HepG2 (cell line): ENCODE measurements at regions not wholly inside any gene's neighbourhood (a gene's known extent, or its start where the extent isn't known, plus 50 kb on each side); places are given as distances from the start of the nearest gene placed in this dataset.

Experiments
- ATAC-seq: fragments of 200-7000 bp; cut with Tn5 transposase; 3 replicates; pipeline ENCODE4 v1.9.1; 2020; ENCODE audit warnings: mild to moderate bottlenecking, moderate library complexity
- BruUV-seq: library from RNA; stranded (reverse); fragments of 400-500 nt; replicated peaks from 2 replicates; lab custom pipeline; 2021; lab: Mats Ljungman, UMichigan
- CTCF ChIA-PET: fragments of 300-600 bp; formaldehyde crosslinking; extraction: SDS; loops from one replicate; lab custom pipeline; 2021; ENCODE audit warnings: low total read pairs, inconsistent platforms, low intra/inter-chr PET ratio; lab: Yijun Ruan, JAX
- POLR2A ChIA-PET: fragments of 350-600 bp; sonication (Branson Sonifier 250); formaldehyde crosslinking; loops from one replicate; lab custom pipeline; 2020; ENCODE audit warnings: antibody characterized with exemption, inconsistent platforms; lab: Yijun Ruan, JAX
- DNase-seq: peaks from one replicate; pipeline ENCODE4 v3.0.0-alpha.2; 2015; ENCODE audit warnings: low spot score
- FAIRE-seq: peaks from 3 replicates; lab custom pipeline; 2011; peaks lifted over from hg19 to GRCh38; lab: Jason Lieb, UNC
- H2AFZ ChIP-seq: one replicate; pipeline ENCODE4 v1.6.1; 2011; ENCODE audit warnings: low read length, inconsistent platforms
- H3K27ac ChIP-seq: fragments of 300-600 bp; 3 replicates; pipeline ENCODE4 v1.8.0; 2011; ENCODE audit warnings: mixed run types, mild to moderate bottlenecking, mixed read lengths, low read length, inconsistent platforms; ENCODE audit not compliant: insufficient read depth; ENCODE audit errors: extremely low read length
- H3K27me3 ChIP-seq, 2 experiments: fragments of 200-600 bp in 1 of 2; 2 replicates in 1 of 2; 3 replicates in 1 of 2; pipeline versions ENCODE4 v1.6.0 to v1.8.0; 2011; ENCODE audit warnings: low read length in 2 of 2, mild to moderate bottlenecking in 2 of 2, moderate library complexity in 2 of 2, inconsistent platforms in 1 of 2; ENCODE audit not compliant: insufficient read depth in 2 of 2, control insufficient read depth in 1 of 2
- H3K36me3 ChIP-seq, 2 experiments: fragments of 200-600 bp in 1 of 2; replicated peaks in 1 of 2; 2 replicates in 1 of 2; 3 replicates in 1 of 2; pipeline versions ENCODE4 v1.5.1 to v1.8.0; 2011; ENCODE audit warnings: low read length in 2 of 2, inconsistent platforms in 1 of 2; ENCODE audit not compliant: insufficient read depth in 2 of 2, control insufficient read depth in 1 of 2
- H3K4me1 ChIP-seq: 2 replicates; pipeline ENCODE4 v1.5.1; 2012; ENCODE audit warnings: low read length, inconsistent platforms; ENCODE audit not compliant: insufficient read depth
- H3K4me2 ChIP-seq: 2 replicates; pipeline ENCODE4 v1.6.0; 2011; ENCODE audit warnings: low read depth, low read length, inconsistent platforms
- H3K4me3 ChIP-seq, 3 experiments: fragments of 200-600 bp in 1 of 3; sonication (generic), shearing (Covaris generic) in 1 of 3; replicated peaks in 1 of 3; 2 replicates each; pipeline ENCODE4 v1.5.1; 2011 to 2016; ENCODE audit warnings: low read length in 3 of 3, inconsistent platforms in 2 of 3, low read depth in 2 of 3, mild to moderate bottlenecking in 2 of 3, control low read depth in 1 of 3, mixed read lengths in 1 of 3; ENCODE audit not compliant: insufficient read depth in 1 of 3
- H3K79me2 ChIP-seq: one replicate; pipeline ENCODE4 v1.6.1; 2011; ENCODE audit warnings: low read length, inconsistent platforms; ENCODE audit not compliant: insufficient read depth
- H3K9ac ChIP-seq: 2 replicates; pipeline ENCODE4 v1.6.0; 2011; ENCODE audit warnings: mild to moderate bottlenecking, low read depth, low read length, inconsistent platforms; ENCODE audit not compliant: insufficient read depth
- H3K9me3 ChIP-seq: 2 replicates; pipeline ENCODE4 v1.5.1; 2012; ENCODE audit warnings: mild to moderate bottlenecking, low read length
- H4K20me1 ChIP-seq: 2 replicates; pipeline ENCODE4 v1.6.0; 2011; ENCODE audit warnings: inconsistent platforms, mild to moderate bottlenecking, low read length, moderate library complexity; ENCODE audit not compliant: insufficient read depth
- AKAP8 ChIP-seq: sonication (generic); formaldehyde crosslinking; IDR thresholded peaks from 2 replicates; pipeline ENCODE4 v1.5.1; 2020; ENCODE audit warnings: mild to moderate bottlenecking, missing genetic modification reagents
- IKZF1 ChIP-seq: fragments of 450-650 bp; IDR thresholded peaks from 2 replicates; pipeline ENCODE4 v1.7.1; 2016
- MAFF ChIP-seq: IDR thresholded peaks from 2 replicates; pipeline ENCODE4 v1.6.1; 2011; ENCODE audit warnings: low read depth, low read length, improper control_type of control experiment
- MAFK ChIP-seq, 2 experiments: IDR thresholded peaks in 1 of 2; conservative IDR thresholded peaks in 1 of 2; 2 replicates each; pipeline ENCODE4 v1.6.1; 2011; ENCODE audit warnings: improper control_type of control experiment in 2 of 2, low read length in 2 of 2
- NR0B2 ChIP-seq: sonication (generic); formaldehyde crosslinking; IDR thresholded peaks from 2 replicates; pipeline ENCODE4 v1.4.0; 2020; ENCODE audit warnings: mild to moderate bottlenecking, missing genetic modification reagents
- PAWR ChIP-seq: sonication (generic); formaldehyde crosslinking; IDR thresholded peaks from 2 replicates; pipeline ENCODE4 v1.4.0; 2020; ENCODE audit warnings: missing genetic modification reagents, mild to moderate bottlenecking, borderline replicate concordance
- PPARG ChIP-seq: conservative IDR thresholded peaks from 2 replicates; pipeline ENCODE4 v1.6.1; 2016; ENCODE audit warnings: missing biosample characterization, missing genetic modification reagents
- RFX3 ChIP-seq: IDR thresholded peaks from 2 replicates; pipeline ENCODE4 v1.6.1; 2016; ENCODE audit warnings: missing biosample characterization, missing genetic modification reagents
- SKI ChIP-seq: fragments of 450-650 bp; IDR thresholded peaks from one replicate; pipeline ENCODE4 v1.6.1; 2018; ENCODE audit warnings: mild to moderate bottlenecking; ENCODE audit not compliant: partially characterized antibody
- SRSF1 ChIP-seq: fragments of 200-400 bp; formaldehyde crosslinking; optimal IDR thresholded peaks from 2 replicates; pipeline ENCODE3; 2017; ENCODE audit warnings: mild to moderate bottlenecking, low read depth, low read length, moderate library complexity
- ZBTB7B ChIP-seq: sonication (generic); formaldehyde crosslinking; IDR thresholded peaks from 2 replicates; pipeline ENCODE4 v1.4.0; 2020; ENCODE audit warnings: missing genetic modification reagents
- ZBTB8A ChIP-seq: sonication (generic); formaldehyde crosslinking; IDR thresholded peaks from 2 replicates; pipeline ENCODE4 v1.4.0; 2020; ENCODE audit warnings: mild to moderate bottlenecking, low read depth, missing genetic modification reagents, borderline replicate concordance
- ZNF614 ChIP-seq: IDR thresholded peaks from 2 replicates; pipeline ENCODE4 v1.6.1; 2018; ENCODE audit warnings: missing biosample characterization, missing genetic modification reagents, inconsistent platforms, borderline replicate concordance
- ZNF768 ChIP-seq: sonication (generic); formaldehyde crosslinking; IDR thresholded peaks from 2 replicates; pipeline ENCODE4 v1.4.0; 2020; ENCODE audit warnings: missing genetic modification reagents
- WGBS: methylation state at CpG from one replicate; pipeline ENCODE4 v1.1.6; 2017; ENCODE audit warnings: low lambda C conversion rate; 5-methylcytosine and 5-hydroxymethylcytosine counted together
- in situ Hi-C: cut with HindIII; loops from 2 replicates; pipeline ENCODE4 v1.10.0; 2017; ENCODE audit warnings: low pct_unique_long_range_greater_than_20kb; ENCODE audit not compliant: extremely low pct_ligation_motif_present
- intact Hi-C: fragments of 100-400 bp; cut with micrococcal nuclease; formaldehyde crosslinking; loops from one replicate; pipeline ENCODE4 v1.10.0; 2022; ENCODE audit not compliant: unreplicated experiment
- TF ChIP-seq, protein P1 (sequence below): sonication (generic); formaldehyde crosslinking; IDR thresholded peaks from 2 replicates; pipeline ENCODE4 v1.4.0; 2020; ENCODE audit warnings: missing genetic modification reagents
- TF ChIP-seq, protein P2 (sequence below): sonication (generic); formaldehyde crosslinking; IDR thresholded peaks from 2 replicates; pipeline ENCODE4 v1.4.0; 2020; ENCODE audit warnings: missing genetic modification reagents, mild to moderate bottlenecking, borderline replicate concordance

DNA sequence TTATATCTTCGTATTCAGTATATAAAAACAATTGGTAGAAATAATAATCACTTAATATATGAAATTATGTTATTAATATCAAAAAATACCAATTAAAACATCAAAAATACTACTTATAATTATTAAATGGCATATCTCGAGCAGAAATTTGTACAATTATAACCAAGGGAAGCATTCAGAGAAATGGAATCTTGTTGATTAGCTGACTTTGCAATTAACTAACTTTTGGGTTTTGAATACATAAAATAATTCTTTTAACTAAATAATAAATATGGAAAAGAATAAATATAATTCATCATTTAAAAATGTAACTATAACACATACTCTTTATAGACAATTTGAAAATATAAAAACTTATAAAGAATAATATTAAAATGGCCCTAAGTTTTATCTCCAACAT is 160.2 kb upstream of the LRRN1 start:
- no peaks in the 10 kb centered on the region for H4K20me1 ChIP-seq
- no peak for FAIRE-seq
- in situ Hi-C loops: no loop called here
- H3K27me3 ChIP-seq: no peaks in the 10 kb centered on the region; a peak in 1 of 5 replicates
- DNase-seq: no peak
- no peaks in the 10 kb centered on the region for H3K36me3 ChIP-seq
- CTCF ChIA-PET: no interaction called here
- H3K4me1 ChIP-seq: no peaks in the 10 kb centered on the region
- H2AFZ ChIP-seq: no peak overlapping the region
- no peaks in the 10 kb centered on the region for H3K9me3 ChIP-seq
- H3K4me2 ChIP-seq: no peak overlapping the region
- no peak overlapping the region for H3K4me3 ChIP-seq
- intact Hi-C loops: no loop called here
- WGBS: 3% methylated on average over 2 of the region's 2 CpGs
- ATAC-seq: no peak
- H3K9ac ChIP-seq: no peak overlapping the region
- no peaks in the 10 kb centered on the region for H3K79me2 ChIP-seq
- TF ChIP-seq AKAP8 (CRISPR knock-in tag) (no peak), MAFF (peak; percentile 49; the same call in 1 of the 2 replicates), MAFK (conservative IDR thresholded peaks at IDR 0.05 in 1 of 2, IDR thresholded peaks at IDR 0.05 in 1 of 2; ENCODE audit: low read length in 2 of 2) (peak; percentile 52 to 75)
- H3K27ac ChIP-seq: no peak overlapping the region
- no TSS peak for BruUV-seq
- POLR2A ChIA-PET: no interaction called here

DNA sequence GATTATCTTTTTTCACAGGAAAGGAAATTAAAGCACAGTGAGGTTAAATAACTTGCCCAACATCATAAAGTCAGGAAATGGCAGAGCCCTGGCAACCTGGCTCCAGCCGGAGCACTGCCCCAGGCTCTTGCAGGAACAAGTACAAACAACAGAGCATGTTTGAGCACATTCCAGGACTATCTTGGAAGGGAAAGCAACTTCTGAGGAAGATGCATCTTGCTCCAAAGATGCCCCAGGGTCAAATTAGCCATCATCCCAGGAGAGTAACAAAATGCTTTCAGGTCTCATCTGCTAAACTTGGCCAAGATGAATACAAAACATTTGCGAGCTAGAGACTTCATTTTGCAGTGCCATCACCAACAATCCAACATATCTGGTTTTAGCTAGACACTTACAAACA is 162.4 kb upstream of the LRRN1 start:
- TF ChIP-seq IKZF1: no peak
- TF ChIP-seq ZNF768 (CRISPR knock-in tag): no peak
- no peak for TF ChIP-seq NR0B2
- TF ChIP-seq ZBTB8A (CRISPR knock-in tag): no peak
- TF ChIP-seq, protein P1, sequence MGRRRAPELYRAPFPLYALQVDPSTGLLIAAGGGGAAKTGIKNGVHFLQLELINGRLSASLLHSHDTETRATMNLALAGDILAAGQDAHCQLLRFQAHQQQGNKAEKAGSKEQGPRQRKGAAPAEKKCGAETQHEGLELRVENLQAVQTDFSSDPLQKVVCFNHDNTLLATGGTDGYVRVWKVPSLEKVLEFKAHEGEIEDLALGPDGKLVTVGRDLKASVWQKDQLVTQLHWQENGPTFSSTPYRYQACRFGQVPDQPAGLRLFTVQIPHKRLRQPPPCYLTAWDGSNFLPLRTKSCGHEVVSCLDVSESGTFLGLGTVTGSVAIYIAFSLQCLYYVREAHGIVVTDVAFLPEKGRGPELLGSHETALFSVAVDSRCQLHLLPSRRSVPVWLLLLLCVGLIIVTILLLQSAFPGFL (CRISPR knock-in tag): no peak
- TF ChIP-seq ZNF614 (CRISPR knock-in tag): no peak
- no peak for TF ChIP-seq SKI
- TF ChIP-seq RFX3 (CRISPR knock-in tag): no peak
- no peak for TF ChIP-seq ZBTB7B
- no peak for TF ChIP-seq PAWR
- TF ChIP-seq, protein P2, sequence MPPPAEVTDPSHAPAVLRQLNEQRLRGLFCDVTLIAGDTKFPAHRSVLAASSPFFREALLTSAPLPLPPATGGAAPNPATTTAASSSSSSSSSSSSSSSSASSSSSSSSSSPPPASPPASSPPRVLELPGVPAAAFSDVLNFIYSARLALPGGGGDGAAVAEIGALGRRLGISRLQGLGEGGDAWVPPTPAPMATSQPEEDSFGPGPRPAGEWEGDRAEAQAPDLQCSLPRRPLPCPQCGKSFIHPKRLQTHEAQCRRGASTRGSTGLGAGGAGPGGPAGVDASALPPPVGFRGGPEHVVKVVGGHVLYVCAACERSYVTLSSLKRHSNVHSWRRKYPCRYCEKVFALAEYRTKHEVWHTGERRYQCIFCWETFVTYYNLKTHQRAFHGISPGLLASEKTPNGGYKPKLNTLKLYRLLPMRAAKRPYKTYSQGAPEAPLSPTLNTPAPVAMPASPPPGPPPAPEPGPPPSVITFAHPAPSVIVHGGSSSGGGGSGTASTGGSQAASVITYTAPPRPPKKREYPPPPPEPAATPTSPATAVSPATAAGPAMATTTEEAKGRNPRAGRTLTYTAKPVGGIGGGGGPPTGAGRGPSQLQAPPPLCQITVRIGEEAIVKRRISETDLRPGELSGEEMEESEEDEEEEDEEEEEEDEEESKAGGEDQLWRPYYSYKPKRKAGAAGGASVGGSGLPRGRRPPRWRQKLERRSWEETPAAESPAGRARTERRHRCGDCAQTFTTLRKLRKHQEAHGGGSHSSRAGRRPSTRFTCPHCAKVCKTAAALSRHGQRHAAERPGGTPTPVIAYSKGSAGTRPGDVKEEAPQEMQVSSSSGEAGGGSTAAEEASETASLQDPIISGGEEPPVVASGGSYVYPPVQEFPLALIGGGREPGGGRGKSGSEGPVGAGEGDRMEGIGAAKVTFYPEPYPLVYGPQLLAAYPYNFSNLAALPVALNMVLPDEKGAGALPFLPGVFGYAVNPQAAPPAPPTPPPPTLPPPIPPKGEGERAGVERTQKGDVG (CRISPR knock-in tag): no peak
- no peak for TF ChIP-seq PPARG (CRISPR knock-in tag)
- TF ChIP-seq SRSF1: no peak
- no peak overlapping the region for H3K4me3 ChIP-seq
- POLR2A ChIA-PET: no interaction called here
- H3K4me1 ChIP-seq: no peaks in the 10 kb centered on the region
- DNase-seq (no peak), FAIRE-seq (no peak), ATAC-seq (no peak)
- WGBS: 10% methylated on average over 2 of the region's 2 CpGs
- no TSS peak for BruUV-seq
- H3K79me2 ChIP-seq: no peaks in the 10 kb centered on the region
- no peaks in the 10 kb centered on the region for H3K27me3 ChIP-seq
- in situ Hi-C loops: no loop called here
- H2AFZ ChIP-seq: no peak overlapping the region
- H3K9ac ChIP-seq: no peak overlapping the region
- H3K36me3 ChIP-seq: no peaks in the 10 kb centered on the region
- intact Hi-C loops: no loop called here
- CTCF ChIA-PET: no interaction called here
- H4K20me1 ChIP-seq: no peaks in the 10 kb centered on the region
- H3K4me2 ChIP-seq: no peak overlapping the region
- H3K27ac ChIP-seq: no peak overlapping the region
- no peaks in the 10 kb centered on the region for H3K9me3 ChIP-seq
